Astrocyte of the cerebellum (primary cell): ENCODE measurements at regions not wholly inside any gene's neighbourhood (a gene's known extent, or its start where the extent isn't known, plus 50 kb on each side); places are given as distances from the start of the nearest gene placed in this dataset.

Source experiments
- DNase-seq: peaks from one replicate; pipeline ENCODE4 v3.0.0-alpha.2; 2011; ENCODE audit warnings: low read depth
- H3K4me3 ChIP-seq: 2 replicates; pipeline ENCODE4 v1.5.1; 2011; ENCODE audit warnings: mild to moderate bottlenecking, low read depth, low read length, moderate library complexity
- CTCF ChIP-seq: IDR thresholded peaks from 2 replicates; pipeline ENCODE4 v1.5.1; 2012; ENCODE audit warnings: low read length, low read depth, moderate library complexity, mild to moderate bottlenecking; ENCODE audit errors: missing control alignments
- in situ Hi-C: cut with HindIII; loops from 2 replicates; pipeline ENCODE4 v1.10.0; 2017; ENCODE audit warnings: low sequenced_read_pairs

GRCh38 chr6:4560221-4561077 lies 215.8 kb upstream of the CDYL start:
- no peak overlapping the region for H3K4me3 ChIP-seq
- in situ Hi-C loops = no loop called here
- DNase-seq = no peak
- no peak for TF ChIP-seq CTCF

- no peak for TF ChIP-seq CTCF
- no peak for DNase-seq
- in situ Hi-C loops = no loop called here
- no peak overlapping the region for H3K4me3 ChIP-seq
Measured at GRCh38 chr6:4559281-4559875, 216.8 kb upstream of the CDYL start.

- no peak overlapping the region for H3K4me3 ChIP-seq
- TF ChIP-seq CTCF = no peak
- DNase-seq = no peak
- in situ Hi-C loops = no loop called here
Measured at GRCh38 chr6:4554645-4555044, 221.6 kb upstream of the CDYL start.

GRCh38 chr6:4553387-4553786 lies 222.8 kb upstream of the CDYL start:
- in situ Hi-C loops = no loop called here
- TF ChIP-seq CTCF = no peak
- H3K4me3 ChIP-seq = no peak overlapping the region
- DNase-seq = no peak

- no peak for DNase-seq
- in situ Hi-C loops = no loop called here
- H3K4me3 ChIP-seq = no peak overlapping the region
- TF ChIP-seq CTCF = no peak
Measured at GRCh38 chr6:4550227-4550597, 226.0 kb upstream of the CDYL start.

GRCh38 chr6:4549556-4550226 lies 226.5 kb upstream of the CDYL start:
- in situ Hi-C loops = no loop called here
- TF ChIP-seq CTCF = no peak
- no peak overlapping the region for H3K4me3 ChIP-seq
- no peak for DNase-seq
